Mesenchymal stem cell (in vitro differentiated cells and primary cell): ENCODE measurements at regions not wholly inside any gene's neighbourhood (a gene's known extent, or its start where the extent isn't known, plus 50 kb on each side); places are given as distances from the start of the nearest gene placed in this dataset.

Experiments
- DNase-seq: peaks from one replicate; pipeline ENCODE4 v3.0.0-alpha.2; 2013
- H2AFZ ChIP-seq: one replicate; pipeline ENCODE4 v1.6.1; 2013; ENCODE audit warnings: low read depth, mild to moderate bottlenecking, control low read depth, inconsistent platforms, low read length, moderate library complexity
- H2AK5ac ChIP-seq: 2 replicates; pipeline ENCODE4 v1.6.1; 2013; ENCODE audit warnings: low read length, moderate library complexity, mild to moderate bottlenecking, inconsistent platforms; ENCODE audit not compliant: severe bottlenecking
- H2BK120ac ChIP-seq: one replicate; pipeline ENCODE4 v1.6.1; 2013; ENCODE audit warnings: low read depth, mild to moderate bottlenecking, inconsistent platforms, low read length, moderate library complexity
- H2BK12ac ChIP-seq, 2 experiments: one replicate each; pipeline ENCODE4 v1.6.1; 2013; ENCODE audit warnings: inconsistent platforms in 2 of 2, low read length in 2 of 2, mild to moderate bottlenecking in 2 of 2, moderate library complexity in 2 of 2, control low read depth in 1 of 2
- H2BK15ac ChIP-seq: one replicate; pipeline ENCODE4 v1.6.1; 2013; ENCODE audit warnings: mild to moderate bottlenecking, low read depth, inconsistent platforms; ENCODE audit not compliant: poor library complexity, severe bottlenecking
- H2BK5ac ChIP-seq: 2 replicates; pipeline ENCODE4 v1.6.1; 2013; ENCODE audit warnings: low read depth, mild to moderate bottlenecking, low read length, control low read depth, inconsistent platforms; ENCODE audit not compliant: poor library complexity, severe bottlenecking
- H3K14ac ChIP-seq, 2 experiments: one replicate each; pipeline ENCODE4 v1.6.1; 2013; ENCODE audit warnings: inconsistent platforms in 2 of 2, low read length in 2 of 2, control low read depth in 1 of 2, mild to moderate bottlenecking in 1 of 2, moderate library complexity in 1 of 2
- H3K18ac ChIP-seq, 2 experiments: one replicate each; pipeline ENCODE4 v1.6.1; 2013; ENCODE audit warnings: inconsistent platforms in 2 of 2, low read length in 2 of 2, control low read depth in 1 of 2, low read depth in 1 of 2, mild to moderate bottlenecking in 1 of 2
- H3K23ac ChIP-seq, 2 experiments: one replicate each; pipeline ENCODE4 v1.6.1; 2013; ENCODE audit warnings: inconsistent platforms in 2 of 2, low read length in 2 of 2, mild to moderate bottlenecking in 2 of 2, moderate library complexity in 2 of 2, control low read depth in 1 of 2
- H3K27ac ChIP-seq: 2 replicates; pipeline ENCODE4 v1.5.1; 2013; ENCODE audit warnings: mild to moderate bottlenecking, moderate library complexity, low read length, control low read depth, inconsistent platforms; ENCODE audit not compliant: poor library complexity, severe bottlenecking
- H3K27me3 ChIP-seq, 2 experiments: 2 replicates each; pipeline versions ENCODE4 v1.6.1 to v1.7.0; 2013; ENCODE audit warnings: low read length in 2 of 2, mild to moderate bottlenecking in 2 of 2, moderate library complexity in 2 of 2, control low read depth in 1 of 2, inconsistent platforms in 1 of 2; ENCODE audit not compliant: control insufficient read depth in 1 of 2, insufficient read depth in 1 of 2
- H3K36me3 ChIP-seq, 2 experiments: 2 replicates each; pipeline versions ENCODE4 v1.6.1 to v1.7.0; 2013; ENCODE audit warnings: low read length in 2 of 2, control low read depth in 1 of 2, inconsistent platforms in 1 of 2, low read depth in 1 of 2, mild to moderate bottlenecking in 1 of 2; ENCODE audit not compliant: insufficient read depth in 2 of 2, control insufficient read depth in 1 of 2
- H3K4ac ChIP-seq, 2 experiments: one replicate each; pipeline ENCODE4 v1.6.1; 2013; ENCODE audit warnings: inconsistent platforms in 2 of 2, low read length in 2 of 2, mild to moderate bottlenecking in 2 of 2, moderate library complexity in 2 of 2, control low read depth in 1 of 2, low read depth in 1 of 2
- H3K4me1 ChIP-seq: 2 replicates; pipeline ENCODE4 v1.6.1; 2013; ENCODE audit warnings: low read depth, low read length, control low read depth; ENCODE audit not compliant: control insufficient read depth, insufficient read depth
- H3K4me2 ChIP-seq: 2 replicates; pipeline ENCODE4 v1.6.1; 2013; ENCODE audit warnings: low read length, mild to moderate bottlenecking, inconsistent platforms; ENCODE audit not compliant: poor library complexity, severe bottlenecking
- H3K4me3 ChIP-seq, 2 experiments: 2 replicates each; pipeline versions ENCODE4 v1.5.1 to v1.7.0; 2013; ENCODE audit warnings: low read length in 2 of 2, mild to moderate bottlenecking in 2 of 2, control low read depth in 1 of 2, low read depth in 1 of 2; ENCODE audit not compliant: insufficient read depth in 1 of 2
- H3K79me1 ChIP-seq: replicated peaks from 2 replicates; pipeline ENCODE4 v1.6.1; 2013; ENCODE audit warnings: mild to moderate bottlenecking, control low read depth, low read length, inconsistent platforms; ENCODE audit not compliant: poor library complexity, severe bottlenecking
- H3K9ac ChIP-seq: 2 replicates; pipeline ENCODE4 v1.7.0; 2013; ENCODE audit warnings: mild to moderate bottlenecking, low read length, moderate library complexity
- H3K9me3 ChIP-seq: 2 replicates; pipeline ENCODE4 v1.7.0; 2013; ENCODE audit warnings: mild to moderate bottlenecking, low read length; ENCODE audit not compliant: control insufficient read depth
- H4K8ac ChIP-seq: one replicate; pipeline ENCODE4 v1.6.1; 2013; ENCODE audit warnings: inconsistent platforms, mild to moderate bottlenecking, low read length, moderate library complexity
- H4K91ac ChIP-seq: one replicate; pipeline ENCODE4 v1.6.1; 2013; ENCODE audit warnings: mild to moderate bottlenecking, low read length, inconsistent platforms
- WGBS: methylation state at CpG from one replicate; pipeline ENCODE4 v1.1.7; 2013; ENCODE audit warnings: mixed read lengths; 5-methylcytosine and 5-hydroxymethylcytosine counted together

DNA sequence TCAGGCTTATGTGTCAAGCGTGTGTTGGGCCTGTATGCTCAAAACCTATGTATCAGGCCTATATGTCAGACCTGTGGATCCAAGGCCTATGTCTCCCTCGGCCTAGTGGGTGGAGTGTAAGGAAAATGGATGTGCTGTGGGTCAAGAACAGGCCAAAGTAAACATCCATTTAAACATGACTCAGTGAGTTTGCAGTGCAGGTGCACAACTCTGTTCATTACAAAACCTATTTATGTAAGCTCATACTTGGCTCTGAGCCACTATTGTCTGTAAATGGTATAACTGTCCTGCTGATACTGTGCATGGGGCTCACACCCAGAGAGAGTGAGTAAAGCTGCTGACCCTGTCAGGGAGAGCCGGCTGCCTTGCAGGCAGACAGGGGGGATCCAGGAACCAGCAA lies 249.7 kb upstream of the AVPR1A start:
- no peak overlapping the region for H2BK12ac ChIP-seq
- H3K9me3 ChIP-seq: peaks cover 7% of the 10 kb centered on the region
- no peak overlapping the region for H3K18ac ChIP-seq
- H3K27me3 ChIP-seq: no peaks in the 10 kb centered on the region
- H3K36me3 ChIP-seq: no peaks in the 10 kb centered on the region
- no peak overlapping the region for H3K23ac ChIP-seq
- H2BK120ac ChIP-seq: no peak overlapping the region
- H3K27ac ChIP-seq: peak overlapping the region; percentile 11
- H2AK5ac ChIP-seq: no peak overlapping the region
- H3K14ac ChIP-seq: no peak overlapping the region
- no peak overlapping the region for H2AFZ ChIP-seq
- no peak overlapping the region for H2BK5ac ChIP-seq
- no peak overlapping the region for H3K4me2 ChIP-seq
- no peak overlapping the region for H4K8ac ChIP-seq
- 62% methylated on average over 3 of the region's 3 CpGs for WGBS
- H3K9ac ChIP-seq: no peak overlapping the region
- no peaks in the 10 kb centered on the region for H3K79me1 ChIP-seq
- H2BK15ac ChIP-seq: no peak overlapping the region
- H4K91ac ChIP-seq: no peak overlapping the region
- peaks cover 8% of the 10 kb centered on the region for H3K4me1 ChIP-seq
- H3K4ac ChIP-seq: no peak overlapping the region
- DNase-seq: no peak
- H3K4me3 ChIP-seq: no peak overlapping the region

DNA sequence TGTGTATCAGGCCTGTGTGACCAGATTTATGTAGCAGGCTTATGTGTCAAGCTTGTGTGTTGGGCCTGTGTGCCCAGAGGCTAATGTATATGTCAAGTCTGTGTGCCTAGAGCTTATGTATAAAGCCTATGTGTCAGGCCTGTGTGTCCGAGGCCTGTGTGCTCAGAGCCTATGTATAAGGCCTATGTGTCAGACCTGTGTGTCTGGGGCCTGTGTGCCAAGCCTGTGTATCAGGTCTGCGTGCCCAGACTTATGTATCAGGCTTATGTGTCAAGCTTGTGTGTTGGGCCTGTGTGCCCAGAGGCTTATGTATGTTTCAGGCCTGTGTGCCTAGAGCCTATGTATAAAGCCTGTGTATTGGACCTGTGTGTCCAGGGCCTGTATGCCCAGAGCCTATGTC lies 249.3 kb upstream of the AVPR1A start:
- Histone ChIP-seq H2AK5ac (peak overlapping the region; percentile 68), H2BK5ac (no peak overlapping the region), H2AFZ (no peak overlapping the region), H4K91ac (no peak overlapping the region), H3K36me3 (no peaks in the 10 kb centered on the region), H3K4ac (no peak overlapping the region), H3K4me3 (no peak overlapping the region), H3K14ac (no peak overlapping the region), H3K9me3 (peaks cover 7% of the 10 kb centered on the region), H3K9ac (no peak overlapping the region), H3K79me1 (no peaks in the 10 kb centered on the region), H2BK120ac (no peak overlapping the region), H3K27me3 (no peaks in the 10 kb centered on the region), H4K8ac (no peak overlapping the region), H3K4me1 (peaks cover 8% of the 10 kb centered on the region), H3K4me2 (no peak overlapping the region), H2BK12ac (no peak overlapping the region), H3K23ac (no peak overlapping the region), H2BK15ac (no peak overlapping the region), H3K27ac (no peak overlapping the region), H3K18ac (no peak overlapping the region)
- DNase-seq: no peak
- 81% methylated on average over 2 of the region's 2 CpGs for WGBS

- Histone ChIP-seq H3K18ac (no peak overlapping the region), H3K23ac (no peak overlapping the region)
Observed at GRCh38 chr12:63397807-63398206, 246.8 kb upstream of the AVPR1A start.

GRCh38 chr12:63396135-63396534 lies 245.1 kb upstream of the AVPR1A start:
- no peak overlapping the region for H3K4me3 ChIP-seq
- H3K27ac ChIP-seq: no peak overlapping the region
- no peaks in the 10 kb centered on the region for H3K79me1 ChIP-seq
- H2BK12ac ChIP-seq: no peak overlapping the region
- H2BK15ac ChIP-seq: no peak overlapping the region
- no peak overlapping the region for H3K23ac ChIP-seq
- no peak overlapping the region for H3K9ac ChIP-seq
- H3K18ac ChIP-seq: no peak overlapping the region
- no peak overlapping the region for H2BK5ac ChIP-seq
- H2AFZ ChIP-seq: no peak overlapping the region
- no peak for DNase-seq
- H2AK5ac ChIP-seq: no peak overlapping the region
- H3K4me2 ChIP-seq: no peak overlapping the region
- H3K14ac ChIP-seq: no peak overlapping the region
- no peak overlapping the region for H4K8ac ChIP-seq
- peaks cover 7% of the 10 kb centered on the region for H3K9me3 ChIP-seq
- no peaks in the 10 kb centered on the region for H3K27me3 ChIP-seq
- H3K4me1 ChIP-seq: peaks cover 9% of the 10 kb centered on the region
- 86% methylated on average over 2 of the region's 3 CpGs for WGBS
- H3K4ac ChIP-seq: no peak overlapping the region
- no peaks in the 10 kb centered on the region for H3K36me3 ChIP-seq
- no peak overlapping the region for H4K91ac ChIP-seq
- no peak overlapping the region for H2BK120ac ChIP-seq

More at GRCh38 chr12:63397807-63398206, 246.8 kb upstream of the AVPR1A start:
- Histone ChIP-seq H3K14ac (no peak overlapping the region), H2AK5ac (no peak overlapping the region), H2BK15ac (no peak overlapping the region), H3K79me1 (no peaks in the 10 kb centered on the region), H3K9ac (no peak overlapping the region), H2BK12ac (no peak overlapping the region), H3K36me3 (no peaks in the 10 kb centered on the region), H2BK5ac (no peak overlapping the region), H2AFZ (no peak overlapping the region), H3K4ac (no peak overlapping the region), H3K4me3 (no peak overlapping the region), H4K8ac (no peak overlapping the region), H3K9me3 (peaks cover 7% of the 10 kb centered on the region), H3K4me2 (no peak overlapping the region), H3K4me1 (peaks cover 10% of the 10 kb centered on the region), H2BK120ac (no peak overlapping the region), H4K91ac (no peak overlapping the region), H3K27me3 (no peaks in the 10 kb centered on the region), H3K27ac (no peak overlapping the region)
- no peak for DNase-seq
- 78% methylated on average over 4 of the region's 4 CpGs for WGBS
